ENCODE measurements at regions not wholly inside any gene's neighbourhood (a gene's known extent, or its start where the extent isn't known, plus 50 kb on each side); places are given as distances from the start of the nearest gene placed in this dataset.
A peak's percentile ranks its signal among the peaks of the same experiment; 100 is the strongest.

GRCh38 chr18:38996056-38996455, 1430.5 kb upstream of the CELF4 start:
- peaks cover under 1% of the 10 kb centered on the region; the same call in 1 of the 2 replicates for H3K9me3 ChIP-seq (ENCODE audit: insufficient read depth, low read depth, low read length)
- H3K36me3 ChIP-seq (ENCODE audit: insufficient read depth, low read length), result no peaks in the 10 kb centered on the region
- WGBS, result 96% methylated on average over 3 of the region's 3 CpGs
- H3K4me3 ChIP-seq (ENCODE audit: low read length), result no peak overlapping the region
- H3K27me3 ChIP-seq (ENCODE audit: insufficient read depth, low read length), result no peaks in the 10 kb centered on the region
- no peak overlapping the region for H3K9ac ChIP-seq (ENCODE audit: low read depth, low read length)
- no peak overlapping the region for H3K27ac ChIP-seq (ENCODE audit: low read depth, low read length)
- H3K4me1 ChIP-seq (ENCODE audit: insufficient read depth, low read length), result no peaks in the 10 kb centered on the region

GRCh38 chr18:38993342-38993741, 1427.7 kb upstream of the CELF4 start:
- Histone ChIP-seq H3K4me3 (ENCODE audit: low read length) (no peak overlapping the region), H3K27me3 (ENCODE audit: insufficient read depth, low read length) (no peaks in the 10 kb centered on the region), H3K36me3 (ENCODE audit: insufficient read depth, low read length) (no peaks in the 10 kb centered on the region), H3K27ac (ENCODE audit: low read depth, low read length) (no peak overlapping the region), H3K9me3 (ENCODE audit: insufficient read depth, low read depth, low read length) (no peaks in the 10 kb centered on the region), H3K9ac (ENCODE audit: low read depth, low read length) (no peak overlapping the region), H3K4me1 (ENCODE audit: insufficient read depth, low read length) (no peaks in the 10 kb centered on the region)
- 67% methylated on average over 1 of the region's 1 CpG for WGBS

- Histone ChIP-seq H3K9me3 (ENCODE audit: insufficient read depth, low read depth, low read length) (no peaks in the 10 kb centered on the region), H3K27ac (ENCODE audit: low read depth, low read length) (no peak overlapping the region), H3K4me3 (ENCODE audit: low read length) (no peak overlapping the region), H3K4me1 (ENCODE audit: insufficient read depth, low read length) (no peaks in the 10 kb centered on the region), H3K27me3 (ENCODE audit: insufficient read depth, low read length) (no peaks in the 10 kb centered on the region), H3K9ac (ENCODE audit: low read depth, low read length) (no peak overlapping the region), H3K36me3 (ENCODE audit: insufficient read depth, low read length) (no peaks in the 10 kb centered on the region)
Measured at GRCh38 chr18:38984968-38985367, 1419.4 kb upstream of the CELF4 start.

GRCh38 chr18:38982072-38982471, 1416.5 kb upstream of the CELF4 start:
- Histone ChIP-seq H3K36me3 (ENCODE audit: insufficient read depth, low read length) (no peaks in the 10 kb centered on the region), H3K9me3 (ENCODE audit: insufficient read depth, low read depth, low read length) (no peaks in the 10 kb centered on the region), H3K4me3 (ENCODE audit: low read length) (no peak overlapping the region), H3K4me1 (ENCODE audit: insufficient read depth, low read length) (no peaks in the 10 kb centered on the region), H3K27me3 (ENCODE audit: insufficient read depth, low read length) (no peaks in the 10 kb centered on the region), H3K27ac (ENCODE audit: low read depth, low read length) (no peak overlapping the region), H3K9ac (ENCODE audit: low read depth, low read length) (no peak overlapping the region)
- WGBS, result 94% methylated on average over 1 of the region's 1 CpG

GRCh38 chr18:38981389-38981788, 1415.8 kb upstream of the CELF4 start:
- H3K27ac ChIP-seq (ENCODE audit: low read depth, low read length), result no peak overlapping the region
- no peak overlapping the region for H3K9ac ChIP-seq (ENCODE audit: low read depth, low read length)
- H3K36me3 ChIP-seq (ENCODE audit: insufficient read depth, low read length), result no peaks in the 10 kb centered on the region
- H3K4me3 ChIP-seq (ENCODE audit: low read length), result no peak overlapping the region
- no peaks in the 10 kb centered on the region for H3K27me3 ChIP-seq (ENCODE audit: insufficient read depth, low read length)
- 86% methylated on average over 2 of the region's 2 CpGs for WGBS
- no peaks in the 10 kb centered on the region for H3K4me1 ChIP-seq (ENCODE audit: insufficient read depth, low read length)
- no peaks in the 10 kb centered on the region for H3K9me3 ChIP-seq (ENCODE audit: insufficient read depth, low read depth, low read length)

GRCh38 chr18:38980420-38980819, 1414.8 kb upstream of the CELF4 start:
- H3K4me3 ChIP-seq (ENCODE audit: low read length), result no peak overlapping the region
- H3K27ac ChIP-seq (ENCODE audit: low read depth, low read length), result no peak overlapping the region
- H3K9me3 ChIP-seq (ENCODE audit: insufficient read depth, low read depth, low read length), result no peaks in the 10 kb centered on the region
- H3K36me3 ChIP-seq (ENCODE audit: insufficient read depth, low read length), result no peaks in the 10 kb centered on the region
- no peaks in the 10 kb centered on the region for H3K27me3 ChIP-seq (ENCODE audit: insufficient read depth, low read length)
- H3K9ac ChIP-seq (ENCODE audit: low read depth, low read length), result no peak overlapping the region
- H3K4me1 ChIP-seq (ENCODE audit: insufficient read depth, low read length), result no peaks in the 10 kb centered on the region

GRCh38 chr18:38972571-38972970, 1407.0 kb upstream of the CELF4 start:
- no peaks in the 10 kb centered on the region for H3K36me3 ChIP-seq (ENCODE audit: insufficient read depth, low read length)
- H3K27ac ChIP-seq (ENCODE audit: low read depth, low read length), result no peak overlapping the region
- 92% methylated on average over 1 of the region's 1 CpG for WGBS
- H3K4me1 ChIP-seq (ENCODE audit: insufficient read depth, low read length), result no peaks in the 10 kb centered on the region
- no peak overlapping the region for H3K9ac ChIP-seq (ENCODE audit: low read depth, low read length)
- no peaks in the 10 kb centered on the region for H3K9me3 ChIP-seq (ENCODE audit: insufficient read depth, low read depth, low read length)
- H3K4me3 ChIP-seq (ENCODE audit: low read length), result no peak overlapping the region
- H3K27me3 ChIP-seq (ENCODE audit: insufficient read depth, low read length), result no peaks in the 10 kb centered on the region

- H3K36me3 ChIP-seq (ENCODE audit: insufficient read depth, low read length), result no peaks in the 10 kb centered on the region
- WGBS, result 91% methylated on average over 7 of the region's 7 CpGs
- no peaks in the 10 kb centered on the region for H3K4me1 ChIP-seq (ENCODE audit: insufficient read depth, low read length)
- no peak overlapping the region for H3K4me3 ChIP-seq (ENCODE audit: low read length)
- H3K9ac ChIP-seq (ENCODE audit: low read depth, low read length), result no peak overlapping the region
- no peaks in the 10 kb centered on the region for H3K9me3 ChIP-seq (ENCODE audit: insufficient read depth, low read depth, low read length)
- no peak overlapping the region for H3K27ac ChIP-seq (ENCODE audit: low read depth, low read length)
- H3K27me3 ChIP-seq (ENCODE audit: insufficient read depth, low read length), result no peaks in the 10 kb centered on the region
Measured at GRCh38 chr18:38971881-38972280, 1406.3 kb upstream of the CELF4 start.

GRCh38 chr18:38966841-38967240, 1401.2 kb upstream of the CELF4 start:
- no peak overlapping the region for H3K27ac ChIP-seq (ENCODE audit: low read depth, low read length)
- no peak overlapping the region for H3K9ac ChIP-seq (ENCODE audit: low read depth, low read length)
- H3K36me3 ChIP-seq (ENCODE audit: insufficient read depth, low read length), result no peaks in the 10 kb centered on the region
- no peaks in the 10 kb centered on the region for H3K27me3 ChIP-seq (ENCODE audit: insufficient read depth, low read length)
- H3K4me3 ChIP-seq (ENCODE audit: low read length), result no peak overlapping the region
- H3K4me1 ChIP-seq (ENCODE audit: insufficient read depth, low read length), result peaks cover 22% of the 10 kb centered on the region
- H3K9me3 ChIP-seq (ENCODE audit: insufficient read depth, low read depth, low read length), result no peaks in the 10 kb centered on the region

- no peak overlapping the region for H3K4me3 ChIP-seq (ENCODE audit: low read length)
- H3K36me3 ChIP-seq (ENCODE audit: insufficient read depth, low read length), result no peaks in the 10 kb centered on the region
- no peak overlapping the region for H3K27ac ChIP-seq (ENCODE audit: low read depth, low read length)
- H3K9ac ChIP-seq (ENCODE audit: low read depth, low read length), result no peak overlapping the region
- peaks cover 30% of the 10 kb centered on the region for H3K4me1 ChIP-seq (ENCODE audit: insufficient read depth, low read length)
- 95% methylated on average over 2 of the region's 3 CpGs for WGBS
- H3K9me3 ChIP-seq (ENCODE audit: insufficient read depth, low read depth, low read length), result no peaks in the 10 kb centered on the region
- no peaks in the 10 kb centered on the region for H3K27me3 ChIP-seq (ENCODE audit: insufficient read depth, low read length)
Measured at GRCh38 chr18:38963943-38964660, 1398.5 kb upstream of the CELF4 start.

- WGBS, result 40% methylated on average over 1 of the region's 1 CpG
- Histone ChIP-seq H3K27me3 (ENCODE audit: insufficient read depth, low read length) (no peaks in the 10 kb centered on the region), H3K4me3 (ENCODE audit: low read length) (no peak overlapping the region), H3K9me3 (ENCODE audit: insufficient read depth, low read depth, low read length) (no peaks in the 10 kb centered on the region), H3K9ac (ENCODE audit: low read depth, low read length) (0 out of 2 replicates have a peak overlapping the region, but pooled peaks have one; percentile 8), H3K4me1 (ENCODE audit: insufficient read depth, low read length) (peaks cover 30% of the 10 kb centered on the region), H3K36me3 (ENCODE audit: insufficient read depth, low read length) (no peaks in the 10 kb centered on the region), H3K27ac (ENCODE audit: low read depth, low read length) (no peak overlapping the region)
Measured at GRCh38 chr18:38961880-38962279, 1396.3 kb upstream of the CELF4 start.

GRCh38 chr18:38957736-38958135, 1392.1 kb upstream of the CELF4 start:
- H3K4me1 ChIP-seq (ENCODE audit: insufficient read depth, low read length), result peaks cover 17% of the 10 kb centered on the region
- H3K9me3 ChIP-seq (ENCODE audit: insufficient read depth, low read depth, low read length), result no peaks in the 10 kb centered on the region
- no peak overlapping the region for H3K4me3 ChIP-seq (ENCODE audit: low read length)
- H3K9ac ChIP-seq (ENCODE audit: low read depth, low read length), result no peak overlapping the region
- WGBS, result no CpG with 5 or more reads among the region's 1 CpG
- no peaks in the 10 kb centered on the region for H3K36me3 ChIP-seq (ENCODE audit: insufficient read depth, low read length)
- no peaks in the 10 kb centered on the region for H3K27me3 ChIP-seq (ENCODE audit: insufficient read depth, low read length)
- no peak overlapping the region for H3K27ac ChIP-seq (ENCODE audit: low read depth, low read length)
